Fibroblast of villous mesenchyme (primary cell): ENCODE measurements at regions not wholly inside any gene's neighbourhood (a gene's known extent, or its start where the extent isn't known, plus 50 kb on each side); places are given as distances from the start of the nearest gene placed in this dataset. TPM values are rescaled to one million over a fixed set of nuclear protein-coding genes. Genes with fewer than 3 reads are reported as not detected.

Source experiments
- DNase-seq: peaks from one replicate; pipeline ENCODE4 v3.0.0-alpha.2; 2010; ENCODE audit warnings: low read depth
- H3K4me3 ChIP-seq: 2 replicates; pipeline ENCODE4 v1.5.1; 2011; ENCODE audit warnings: low read depth, mild to moderate bottlenecking, low read length
- CTCF ChIP-seq: IDR thresholded peaks from 2 replicates; pipeline ENCODE4 v1.5.1; 2012; ENCODE audit warnings: low read depth, mild to moderate bottlenecking, low read length; ENCODE audit not compliant: insufficient read depth
- small RNA-seq: library from RNA; depleted of rRNA; stranded (forward); fragments of <200 nt; gene quantifications from one replicate; pipeline ENCODE3, GENCODE V24; 2012

- no peak for TF ChIP-seq CTCF
- DNase-seq, result no peak
- H3K4me3 ChIP-seq, result no peak overlapping the region
Measured at GRCh38 chr2:215493376-215493775, 57.5 kb upstream of the FN1 start.

GRCh38 chr2:215489288-215489848 lies 53.5 kb upstream of the FN1 start:
- no peak for DNase-seq
- no peak overlapping the region for H3K4me3 ChIP-seq
- no peak for TF ChIP-seq CTCF

- DNase-seq, result peak; percentile 27
- no peak for TF ChIP-seq CTCF
- H3K4me3 ChIP-seq, result no peak overlapping the region
Measured at GRCh38 chr2:215487002-215487372, 51.1 kb upstream of the FN1 start.

- no peak for DNase-seq
- no peak for TF ChIP-seq CTCF
- H3K4me3 ChIP-seq, result no peak overlapping the region
Measured at GRCh38 chr2:215486291-215487001, 50.6 kb upstream of the FN1 start.

Small RNA genes in the stretch of these regions (small RNA-seq; reads per million reads assigned to genes)
- not detected for gene AC093850.1
